Hematopoietic multipotent progenitor cell treated with erythropoietin and hydrocortisone succinate and interleukin-3 and kit ligand, for 15 days (in vitro differentiated cells): ENCODE measurements at regions not wholly inside any gene's neighbourhood (a gene's known extent, or its start where the extent isn't known, plus 50 kb on each side); places are given as distances from the start of the nearest gene placed in this dataset.

Source experiments
- DNase-seq: peaks from one replicate; pipeline ENCODE4 v3.0.0-alpha.2; 2015; ENCODE audit warnings: low spot score

- no peak for DNase-seq
These were observed 180.4 kb downstream of the KATNAL1 start for GRCh38 chr13:30126903-30127428.

GRCh38 chr13:30125422-30126073 lies 181.8 kb downstream of the KATNAL1 start:
- DNase-seq: no peak

GRCh38 chr13:30124131-30124768 lies 183.1 kb downstream of the KATNAL1 start:
- DNase-seq: no peak

GRCh38 chr13:30123575-30123974 lies 183.8 kb downstream of the KATNAL1 start:
- no peak for DNase-seq

- no peak for DNase-seq
These were observed 185.7 kb downstream of the KATNAL1 start for GRCh38 chr13:30121666-30122065.

GRCh38 chr13:30121244-30121643 lies 186.1 kb downstream of the KATNAL1 start:
- no peak for DNase-seq

- no peak for DNase-seq
These were observed 187.1 kb downstream of the KATNAL1 start for GRCh38 chr13:30120133-30120822.

- DNase-seq: no peak
These were observed 187.9 kb downstream of the KATNAL1 start for GRCh38 chr13:30119476-30119875.

GRCh38 chr13:30116379-30116778 lies 191.0 kb downstream of the KATNAL1 start:
- no peak for DNase-seq

- no peak for DNase-seq
These were observed 192.1 kb downstream of the KATNAL1 start for GRCh38 chr13:30115257-30115600.

GRCh38 chr13:30114571-30115256 lies 192.6 kb downstream of the KATNAL1 start:
- peak; percentile 73 for DNase-seq

- no peak for DNase-seq
These were observed 193.3 kb downstream of the KATNAL1 start for GRCh38 chr13:30113983-30114570.

GRCh38 chr13:30113551-30113950 lies 193.8 kb downstream of the KATNAL1 start:
- peak; percentile 11 for DNase-seq

- peak; percentile 59 for DNase-seq
These were observed 194.5 kb downstream of the KATNAL1 start for GRCh38 chr13:30112602-30113435.

- DNase-seq: no peak
These were observed 195.5 kb downstream of the KATNAL1 start for GRCh38 chr13:30111810-30112209.

- DNase-seq: no peak
These were observed 196.9 kb downstream of the KATNAL1 start for GRCh38 chr13:30110301-30111070.

- DNase-seq: no peak
These were observed 197.7 kb downstream of the KATNAL1 start for GRCh38 chr13:30109471-30110135.

- no peak for DNase-seq
These were observed 198.5 kb downstream of the KATNAL1 start for GRCh38 chr13:30108913-30109237.

GRCh38 chr13:30108216-30108912 lies 199.0 kb downstream of the KATNAL1 start:
- DNase-seq: no peak
